B cell (primary cell): ENCODE measurements at regions not wholly inside any gene's neighbourhood (a gene's known extent, or its start where the extent isn't known, plus 50 kb on each side); places are given as distances from the start of the nearest gene placed in this dataset.

Source experiments
- ATAC-seq: fragments of 200-7000 bp; cut with Tn5 transposase; one replicate; pipeline ENCODE4 v1.10.0; 2021; ENCODE audit warnings: low read depth, mild to moderate bottlenecking, moderate number of reproducible peaks, moderate library complexity
- CTCF ChIA-PET: fragments of 350-600 bp; sonication (Branson Sonifier 250); formaldehyde crosslinking; loops from one replicate; lab custom pipeline; 2021; ENCODE audit warnings: antibody characterized with exemption, inconsistent platforms; lab: Charles Lee
- POLR2A ChIA-PET: fragments of 350-600 bp; sonication (Branson Sonifier 250); formaldehyde crosslinking; loops from one replicate; lab custom pipeline; 2021; ENCODE audit warnings: antibody characterized with exemption; lab: Charles Lee
- DNase-seq: peaks from one replicate; pipeline ENCODE4 v3.0.0; 2013
- H2AFZ ChIP-seq: 2 replicates; pipeline ENCODE4 v1.6.1; 2012; ENCODE audit warnings: mild to moderate bottlenecking, low read depth, low read length; ENCODE audit not compliant: insufficient read depth, poor library complexity, severe bottlenecking
- H3K27ac ChIP-seq, 2 donors: 1 replicate in 1 of 2; 2 replicates in 1 of 2; pipeline ENCODE4 v1.5.1; 2012 to 2013; ENCODE audit warnings: low read length in 2 of 2, mild to moderate bottlenecking in 2 of 2, moderate library complexity in 1 of 2
- H3K27me3 ChIP-seq, 4 experiments: fragments of 200-600 bp in 1 of 4; sonication (generic) in 1 of 4; replicated peaks in 1 of 4; 1 replicate in 2 of 4; 2 replicates in 2 of 4; pipeline versions ENCODE4 v1.6.1 to v1.7.0; 2013 to 2016; ENCODE audit warnings: low read length in 3 of 4, mild to moderate bottlenecking in 2 of 4, mixed read lengths in 1 of 4, moderate library complexity in 1 of 4; ENCODE audit not compliant: insufficient read depth in 4 of 4, control insufficient read depth in 3 of 4; ENCODE audit errors: control extremely low read depth in 1 of 4
- H3K36me3 ChIP-seq, 2 experiments: replicated peaks in 1 of 2; 1 replicate in 1 of 2; 2 replicates in 1 of 2; pipeline versions ENCODE4 v1.6.1 to v1.7.1; 2013; ENCODE audit warnings: low read length in 1 of 2; ENCODE audit not compliant: insufficient read depth in 2 of 2, control insufficient read depth in 1 of 2; ENCODE audit errors: control extremely low read depth in 1 of 2, extremely low read depth in 1 of 2
- H3K4me1 ChIP-seq, 2 donors: fragments of 200-600 bp in 1 of 2; sonication (generic) in 1 of 2; 1 replicate in 1 of 2; 2 replicates in 1 of 2; pipeline versions ENCODE4 v1.5.1 to v1.6.1; 2013 to 2017; ENCODE audit warnings: low read length in 2 of 2; ENCODE audit not compliant: control insufficient read depth in 2 of 2, insufficient read depth in 2 of 2
- H3K4me2 ChIP-seq: replicated peaks from 2 replicates; pipeline ENCODE3; 2012; ENCODE audit warnings: mild to moderate bottlenecking, low read depth, low read length; ENCODE audit not compliant: poor library complexity, severe bottlenecking
- H3K4me3 ChIP-seq, 5 experiments: fragments of 200-600 bp in 1 of 5; sonication (generic) in 1 of 5; 1 replicate in 3 of 5; 2 replicates in 2 of 5; pipeline versions ENCODE4 v1.5.1 to v1.7.0; 2011 to 2016; ENCODE audit warnings: low read length in 4 of 5, mild to moderate bottlenecking in 4 of 5, low read depth in 2 of 5, control low read depth in 1 of 5, moderate library complexity in 1 of 5; ENCODE audit not compliant: insufficient read depth in 1 of 5; ENCODE audit errors: control extremely low read depth in 1 of 5, extremely low read depth in 1 of 5
- H3K79me2 ChIP-seq: fragments of 200-600 bp; sonication (generic); one replicate; pipeline ENCODE4 v1.6.0; 2016; ENCODE audit warnings: low read length; ENCODE audit not compliant: control insufficient read depth, insufficient read depth
- H3K9ac ChIP-seq: fragments of 200-600 bp; sonication (generic); 2 replicates; pipeline ENCODE4 v1.6.1; 2017; ENCODE audit warnings: mild to moderate bottlenecking, low read length, moderate library complexity
- H3K9me3 ChIP-seq, 3 donors: one replicate each; pipeline versions ENCODE4 v1.6.1 to v1.7.1; 2013; ENCODE audit warnings: low read length in 2 of 3; ENCODE audit not compliant: control insufficient read depth in 2 of 3, insufficient read depth in 1 of 3; ENCODE audit errors: control extremely low read depth in 1 of 3
- H4K20me1 ChIP-seq: 2 replicates; pipeline ENCODE4 v1.6.0; 2012; ENCODE audit warnings: mild to moderate bottlenecking, low read length; ENCODE audit not compliant: insufficient read depth, control insufficient read depth, poor library complexity, severe bottlenecking
- H3K27ac Mint-ChIP-seq: one replicate; pipeline ENCODE4 v1.8.0; 2021; ENCODE audit warnings: mixed read lengths
- H3K27me3 Mint-ChIP-seq: one replicate; pipeline ENCODE4 v1.8.0; 2021; ENCODE audit warnings: mixed read lengths
- H3K4me1 Mint-ChIP-seq: one replicate; pipeline ENCODE4 v1.8.0; 2021; ENCODE audit warnings: mixed read lengths
- H3K4me3 Mint-ChIP-seq: one replicate; pipeline ENCODE4 v1.8.0; 2021; ENCODE audit warnings: mixed read lengths
- H3K9me3 Mint-ChIP-seq: one replicate; pipeline ENCODE4 v1.8.0; 2022; ENCODE audit warnings: mixed read lengths; ENCODE audit not compliant: insufficient read depth
- EZH2 ChIP-seq: IDR thresholded peaks from 2 replicates; pipeline ENCODE4 v1.6.1; 2012; ENCODE audit warnings: borderline replicate concordance, low read depth, mild to moderate bottlenecking, moderate library complexity, low read length; ENCODE audit not compliant: insufficient read depth, poor library complexity, severe bottlenecking
- WGBS: methylation state at CpG from one replicate; pipeline ENCODE4 v1.1.5; 2013; ENCODE audit warnings: missing lambda C conversion rate; ENCODE audit not compliant: insufficient coverage; 5-methylcytosine and 5-hydroxymethylcytosine counted together
- intact Hi-C: fragments of 100-400 bp; cut with micrococcal nuclease; formaldehyde crosslinking; loops from one replicate; pipeline ENCODE4 v1.10.0; 2022
- TF ChIP-seq, protein P1 (sequence below): fragments of 200-600 bp; IDR thresholded peaks from one replicate; pipeline ENCODE4 v1.8.0; 2022; ENCODE audit warnings: antibody characterized with exemption, mild to moderate bottlenecking

DNA sequence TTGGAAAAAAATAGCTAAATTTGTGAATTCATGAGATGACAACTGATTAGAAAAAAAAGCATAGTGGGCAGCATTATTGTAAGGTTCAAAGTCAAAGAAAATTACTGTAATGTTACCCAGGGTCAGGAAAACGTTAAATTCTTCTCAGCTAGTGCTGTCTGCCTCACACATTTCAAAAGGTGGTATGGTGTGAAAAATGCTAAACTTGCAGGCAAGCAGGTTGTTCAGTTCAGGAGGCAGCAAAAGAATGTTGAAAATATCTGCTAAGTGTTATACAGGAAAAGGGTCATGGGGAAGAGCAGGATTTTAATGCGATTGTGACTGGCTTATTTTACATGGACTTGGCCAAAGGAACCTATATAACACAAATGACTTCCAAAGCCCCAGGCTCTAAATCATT is 232.5 kb upstream of the NDST3 start:
- Mint-ChIP-seq H3K4me1 (no peaks in the 10 kb centered on the region), H3K27ac (no peak overlapping the region), H3K9me3 (no peaks in the 10 kb centered on the region), H3K4me3 (no peak overlapping the region), H3K27me3 (no peaks in the 10 kb centered on the region)
- H3K27ac ChIP-seq, result no peak overlapping the region
- no peak for TF ChIP-seq EZH2
- TF ChIP-seq, protein P1, sequence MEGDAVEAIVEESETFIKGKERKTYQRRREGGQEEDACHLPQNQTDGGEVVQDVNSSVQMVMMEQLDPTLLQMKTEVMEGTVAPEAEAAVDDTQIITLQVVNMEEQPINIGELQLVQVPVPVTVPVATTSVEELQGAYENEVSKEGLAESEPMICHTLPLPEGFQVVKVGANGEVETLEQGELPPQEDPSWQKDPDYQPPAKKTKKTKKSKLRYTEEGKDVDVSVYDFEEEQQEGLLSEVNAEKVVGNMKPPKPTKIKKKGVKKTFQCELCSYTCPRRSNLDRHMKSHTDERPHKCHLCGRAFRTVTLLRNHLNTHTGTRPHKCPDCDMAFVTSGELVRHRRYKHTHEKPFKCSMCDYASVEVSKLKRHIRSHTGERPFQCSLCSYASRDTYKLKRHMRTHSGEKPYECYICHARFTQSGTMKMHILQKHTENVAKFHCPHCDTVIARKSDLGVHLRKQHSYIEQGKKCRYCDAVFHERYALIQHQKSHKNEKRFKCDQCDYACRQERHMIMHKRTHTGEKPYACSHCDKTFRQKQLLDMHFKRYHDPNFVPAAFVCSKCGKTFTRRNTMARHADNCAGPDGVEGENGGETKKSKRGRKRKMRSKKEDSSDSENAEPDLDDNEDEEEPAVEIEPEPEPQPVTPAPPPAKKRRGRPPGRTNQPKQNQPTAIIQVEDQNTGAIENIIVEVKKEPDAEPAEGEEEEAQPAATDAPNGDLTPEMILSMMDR, result no peak
- no peaks in the 10 kb centered on the region for H3K4me1 ChIP-seq
- no peaks in the 10 kb centered on the region for H4K20me1 ChIP-seq
- H3K36me3 ChIP-seq, result no peaks in the 10 kb centered on the region
- no peak overlapping the region for H3K4me2 ChIP-seq
- intact Hi-C loops, result no loop called here
- POLR2A ChIA-PET, result no interaction called here
- DNase-seq, result no peak
- no peaks in the 10 kb centered on the region for H3K9me3 ChIP-seq
- CTCF ChIA-PET, result no interaction called here
- H3K79me2 ChIP-seq, result no peaks in the 10 kb centered on the region
- no peak for ATAC-seq
- no peak overlapping the region for H2AFZ ChIP-seq
- no peak overlapping the region for H3K4me3 ChIP-seq
- H3K27me3 ChIP-seq, result no peaks in the 10 kb centered on the region
- H3K9ac ChIP-seq, result no peak overlapping the region
- WGBS, result no CpG with 5 or more reads among the region's 2 CpGs

DNA sequence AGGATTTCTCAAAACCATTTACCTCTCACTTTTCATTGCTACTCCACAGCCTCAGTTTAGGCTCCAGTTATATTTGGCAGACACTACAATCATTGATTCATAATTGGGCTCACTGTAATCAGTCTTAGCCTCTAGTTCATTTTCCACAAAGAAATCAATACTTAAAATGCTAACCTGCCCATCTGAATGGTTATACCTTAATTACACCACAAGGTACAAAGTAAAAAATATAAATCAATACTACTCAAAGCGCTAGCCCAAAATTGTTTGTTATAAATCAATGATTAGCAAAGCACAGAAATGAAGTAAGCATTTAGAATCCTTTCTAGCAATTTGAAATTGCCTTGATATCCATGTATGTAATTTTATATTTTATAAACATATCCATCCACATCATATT is 222.6 kb upstream of the NDST3 start:
- H3K27me3 ChIP-seq, result no peaks in the 10 kb centered on the region
- H3K4me1 Mint-ChIP-seq, result no peaks in the 10 kb centered on the region
- CTCF ChIA-PET, result no interaction called here
- no peak overlapping the region for H3K9ac ChIP-seq
- no peak overlapping the region for H3K4me3 Mint-ChIP-seq
- no peaks in the 10 kb centered on the region for H3K4me1 ChIP-seq
- no peaks in the 10 kb centered on the region for H3K79me2 ChIP-seq
- no peak overlapping the region for H3K27ac ChIP-seq
- no peak for ATAC-seq
- intact Hi-C loops, result no loop called here
- no peaks in the 10 kb centered on the region for H3K36me3 ChIP-seq
- no peak overlapping the region for H3K4me3 ChIP-seq
- H3K4me2 ChIP-seq, result no peak overlapping the region
- H3K27ac Mint-ChIP-seq, result no peak overlapping the region
- H3K27me3 Mint-ChIP-seq, result no peaks in the 10 kb centered on the region
- H3K9me3 Mint-ChIP-seq, result no peaks in the 10 kb centered on the region
- H4K20me1 ChIP-seq, result no peaks in the 10 kb centered on the region
- WGBS, result no CpG with 5 or more reads among the region's 1 CpG
- TF ChIP-seq, protein P1, result no peak
- TF ChIP-seq EZH2, result no peak
- H2AFZ ChIP-seq, result no peak overlapping the region
- no peaks in the 10 kb centered on the region for H3K9me3 ChIP-seq
- no peak for DNase-seq
- POLR2A ChIA-PET, result no interaction called here
